ENCODE measurements at regions not wholly inside any gene's neighbourhood (a gene's known extent, or its start where the extent isn't known, plus 50 kb on each side); places are given as distances from the start of the nearest gene placed in this dataset.

GRCh38 chr5:154136141-154136540 lies 54.4 kb upstream of the GALNT10 start:
- TF ChIP-seq CTCF (IDR thresholded peaks at IDR 0.05) (no peak), SP1 (CRISPR knock-in tag; conservative IDR thresholded peaks at IDR 0.05) (no peak), CREB1 (CRISPR knock-in tag; IDR thresholded peaks at IDR 0.05) (no peak), FOXJ3 (CRISPR knock-in tag; IDR thresholded peaks at IDR 0.05; ENCODE audit: borderline replicate concordance) (no peak), IRF1 (CRISPR knock-in tag; IDR thresholded peaks at IDR 0.05) (no peak), ZNF425 (CRISPR knock-in tag; conservative IDR thresholded peaks at IDR 0.05) (no peak), MAX (CRISPR knock-in tag; IDR thresholded peaks at IDR 0.05) (no peak), ETV6 (CRISPR knock-in tag; IDR thresholded peaks at IDR 0.05) (no peak), RELA (CRISPR knock-in tag; IDR thresholded peaks at IDR 0.05; ENCODE audit: borderline replicate concordance) (no peak), HMGXB4 (CRISPR knock-in tag; IDR thresholded peaks at IDR 0.05) (no peak), ATF2 (CRISPR knock-in tag; IDR thresholded peaks at IDR 0.05; ENCODE audit: borderline replicate concordance, low read depth) (no peak)
